Activated CD8-positive, alpha-beta memory T cell treated with anti-CD3 and anti-CD28 coated beads, Interleukin-2, amount 10 ng/mL, durations not matched to agents 7 days and 5 days (primary cell): ENCODE measurements at regions not wholly inside any gene's neighbourhood (a gene's known extent, or its start where the extent isn't known, plus 50 kb on each side); places are given as distances from the start of the nearest gene placed in this dataset.

Experiments
- ATAC-seq: fragments of 150-1000 bp; cut with Tn5 transposase; one replicate; pipeline ENCODE4 v1.10.0; 2021; ENCODE audit warnings: moderate library complexity
- CTCF ChIA-PET: fragments of 350-600 bp; sonication (Branson Sonifier 250); formaldehyde crosslinking; loops from one replicate; lab custom pipeline; 2021; ENCODE audit warnings: antibody characterized with exemption; lab: Charles Lee
- DNase-seq: peaks from one replicate; pipeline ENCODE4 v3.0.0-alpha.2; 2020
- H3K27ac Mint-ChIP-seq: one replicate; pipeline ENCODE4 v1.8.0; 2021; ENCODE audit warnings: mild to moderate bottlenecking, mixed read lengths
- H3K27me3 Mint-ChIP-seq: one replicate; pipeline ENCODE4 v1.8.0; 2021; ENCODE audit warnings: mixed read lengths
- H3K36me3 Mint-ChIP-seq: one replicate; pipeline ENCODE4 v1.8.0; 2021; ENCODE audit warnings: mild to moderate bottlenecking, mixed read lengths
- H3K4me1 Mint-ChIP-seq: one replicate; pipeline ENCODE4 v1.8.0; 2021; ENCODE audit warnings: mixed read lengths
- H3K4me3 Mint-ChIP-seq: one replicate; pipeline ENCODE4 v1.8.0; 2021; ENCODE audit warnings: mild to moderate bottlenecking, moderate library complexity, mixed read lengths
- H3K9me3 Mint-ChIP-seq: one replicate; pipeline ENCODE4 v1.8.0; 2022; ENCODE audit warnings: low read depth, mixed read lengths

- H3K4me1 Mint-ChIP-seq = no peaks in the 10 kb centered on the region
Measured at GRCh38 chr6:81834141-81834681, 81.7 kb upstream of the TENT5A start.

GRCh38 chr6:81832304-81832703, 79.8 kb upstream of the TENT5A start:
- no peak overlapping the region for H3K27ac Mint-ChIP-seq
- H3K27me3 Mint-ChIP-seq = no peaks in the 10 kb centered on the region
- H3K36me3 Mint-ChIP-seq = no peaks in the 10 kb centered on the region
- H3K9me3 Mint-ChIP-seq = peaks cover 5% of the 10 kb centered on the region
- CTCF ChIA-PET = no interaction called here
- ATAC-seq = no peak
- no peaks in the 10 kb centered on the region for H3K4me1 Mint-ChIP-seq
- H3K4me3 Mint-ChIP-seq = no peak overlapping the region
- no peak for DNase-seq

More at GRCh38 chr6:81834141-81834681, 81.7 kb upstream of the TENT5A start:
- Mint-ChIP-seq H3K27me3 (no peaks in the 10 kb centered on the region), H3K27ac (no peak overlapping the region), H3K4me3 (no peak overlapping the region), H3K9me3 (peaks cover 6% of the 10 kb centered on the region), H3K36me3 (no peaks in the 10 kb centered on the region)
- DNase-seq (no peak), ATAC-seq (no peak)
- CTCF ChIA-PET = no interaction called here

- H3K36me3 Mint-ChIP-seq = no peaks in the 10 kb centered on the region
- H3K27ac Mint-ChIP-seq = no peak overlapping the region
- H3K4me1 Mint-ChIP-seq = no peaks in the 10 kb centered on the region
- peaks cover 7% of the 10 kb centered on the region for H3K9me3 Mint-ChIP-seq
- CTCF ChIA-PET = no interaction called here
- DNase-seq (no peak), ATAC-seq (no peak)
- H3K27me3 Mint-ChIP-seq = no peaks in the 10 kb centered on the region
- H3K4me3 Mint-ChIP-seq = no peak overlapping the region
Measured at GRCh38 chr6:81831274-81831673, 78.8 kb upstream of the TENT5A start.

GRCh38 chr6:81826784-81827183, 74.3 kb upstream of the TENT5A start:
- no peak overlapping the region for H3K4me3 Mint-ChIP-seq
- DNase-seq (no peak), ATAC-seq (no peak)
- peaks cover 4% of the 10 kb centered on the region for H3K9me3 Mint-ChIP-seq
- no peaks in the 10 kb centered on the region for H3K4me1 Mint-ChIP-seq
- H3K36me3 Mint-ChIP-seq = no peaks in the 10 kb centered on the region
- H3K27me3 Mint-ChIP-seq = no peaks in the 10 kb centered on the region
- CTCF ChIA-PET = no interaction called here
- H3K27ac Mint-ChIP-seq = no peak overlapping the region

GRCh38 chr6:81822568-81822967, 70.1 kb upstream of the TENT5A start:
- H3K36me3 Mint-ChIP-seq = no peaks in the 10 kb centered on the region

GRCh38 chr6:81821449-81821848, 69.0 kb upstream of the TENT5A start:
- DNase-seq (no peak), ATAC-seq (no peak)
- Mint-ChIP-seq H3K4me1 (peaks cover 2% of the 10 kb centered on the region), H3K4me3 (no peak overlapping the region), H3K27me3 (no peaks in the 10 kb centered on the region), H3K9me3 (peaks cover 2% of the 10 kb centered on the region), H3K27ac (no peak overlapping the region), H3K36me3 (no peaks in the 10 kb centered on the region)
- CTCF ChIA-PET = no interaction called here

More at GRCh38 chr6:81822568-81822967, 70.1 kb upstream of the TENT5A start:
- Mint-ChIP-seq H3K4me1 (peaks cover 2% of the 10 kb centered on the region), H3K27ac (no peak overlapping the region), H3K27me3 (no peaks in the 10 kb centered on the region), H3K4me3 (no peak overlapping the region), H3K9me3 (peaks cover 4% of the 10 kb centered on the region)
- CTCF ChIA-PET = no interaction called here
- DNase-seq (no peak), ATAC-seq (no peak)

- H3K27ac Mint-ChIP-seq = no peak overlapping the region
- no peaks in the 10 kb centered on the region for H3K36me3 Mint-ChIP-seq
- no peak overlapping the region for H3K4me3 Mint-ChIP-seq
- ATAC-seq (no peak), DNase-seq (no peak)
- no peaks in the 10 kb centered on the region for H3K27me3 Mint-ChIP-seq
- peaks cover 2% of the 10 kb centered on the region for H3K4me1 Mint-ChIP-seq
- CTCF ChIA-PET = no interaction called here
- no peaks in the 10 kb centered on the region for H3K9me3 Mint-ChIP-seq
Measured at GRCh38 chr6:81820980-81821379, 68.5 kb upstream of the TENT5A start.

- Mint-ChIP-seq H3K27ac (no peak overlapping the region), H3K4me3 (no peak overlapping the region)
- CTCF ChIA-PET = no interaction called here
Measured at GRCh38 chr6:81820422-81820821, 67.9 kb upstream of the TENT5A start.

GRCh38 chr6:81819767-81820166, 67.3 kb upstream of the TENT5A start:
- H3K36me3 Mint-ChIP-seq = no peaks in the 10 kb centered on the region
- CTCF ChIA-PET = no interaction called here
- no peaks in the 10 kb centered on the region for H3K27me3 Mint-ChIP-seq
- ATAC-seq (no peak), DNase-seq (no peak)
- H3K9me3 Mint-ChIP-seq = no peaks in the 10 kb centered on the region
- peaks cover 2% of the 10 kb centered on the region for H3K4me1 Mint-ChIP-seq
- H3K27ac Mint-ChIP-seq = no peak overlapping the region
- no peak overlapping the region for H3K4me3 Mint-ChIP-seq

More at GRCh38 chr6:81820422-81820821, 67.9 kb upstream of the TENT5A start:
- no peaks in the 10 kb centered on the region for H3K27me3 Mint-ChIP-seq
- DNase-seq (no peak), ATAC-seq (no peak)
- no peaks in the 10 kb centered on the region for H3K9me3 Mint-ChIP-seq
- H3K36me3 Mint-ChIP-seq = no peaks in the 10 kb centered on the region
- H3K4me1 Mint-ChIP-seq = peaks cover 2% of the 10 kb centered on the region

GRCh38 chr6:81818901-81819361, 66.5 kb upstream of the TENT5A start:
- no peaks in the 10 kb centered on the region for H3K27me3 Mint-ChIP-seq
- CTCF ChIA-PET = no interaction called here
- H3K36me3 Mint-ChIP-seq = no peaks in the 10 kb centered on the region
- no peak overlapping the region for H3K27ac Mint-ChIP-seq
- H3K9me3 Mint-ChIP-seq = no peaks in the 10 kb centered on the region
- no peak overlapping the region for H3K4me3 Mint-ChIP-seq
- peak; percentile 30 for ATAC-seq
- no peak for DNase-seq
- H3K4me1 Mint-ChIP-seq = peaks cover 2% of the 10 kb centered on the region

GRCh38 chr6:81816380-81816779, 63.9 kb upstream of the TENT5A start:
- DNase-seq (no peak), ATAC-seq (no peak)
- peaks cover 2% of the 10 kb centered on the region for H3K4me1 Mint-ChIP-seq
- CTCF ChIA-PET = no interaction called here
- H3K9me3 Mint-ChIP-seq = no peaks in the 10 kb centered on the region
- H3K4me3 Mint-ChIP-seq = no peak overlapping the region
- H3K27me3 Mint-ChIP-seq = peaks cover 2% of the 10 kb centered on the region
- no peaks in the 10 kb centered on the region for H3K36me3 Mint-ChIP-seq
- H3K27ac Mint-ChIP-seq = no peak overlapping the region

- H3K4me3 Mint-ChIP-seq = no peak overlapping the region
- H3K27me3 Mint-ChIP-seq = peaks cover 2% of the 10 kb centered on the region
- ATAC-seq (no peak), DNase-seq (no peak)
- CTCF ChIA-PET = no interaction called here
- H3K36me3 Mint-ChIP-seq = no peaks in the 10 kb centered on the region
- H3K4me1 Mint-ChIP-seq = no peaks in the 10 kb centered on the region
- no peak overlapping the region for H3K27ac Mint-ChIP-seq
- H3K9me3 Mint-ChIP-seq = no peaks in the 10 kb centered on the region
Measured at GRCh38 chr6:81814370-81815076, 62.0 kb upstream of the TENT5A start.

- H3K9me3 Mint-ChIP-seq = no peaks in the 10 kb centered on the region
- peaks cover 2% of the 10 kb centered on the region for H3K27me3 Mint-ChIP-seq
Measured at GRCh38 chr6:81813305-81813704, 60.8 kb upstream of the TENT5A start.

GRCh38 chr6:81812401-81812800, 59.9 kb upstream of the TENT5A start:
- no peak for DNase-seq
- H3K27me3 Mint-ChIP-seq = peaks cover 2% of the 10 kb centered on the region
- no peaks in the 10 kb centered on the region for H3K36me3 Mint-ChIP-seq
- H3K4me1 Mint-ChIP-seq = no peaks in the 10 kb centered on the region
- CTCF ChIA-PET = interaction anchor here (1.1 kb wide), 1 partner anchor 10 kb away, joined by 3 read pairs; no protein-coding TSS in a partner anchor
- no peak for ATAC-seq
- no peak overlapping the region for H3K4me3 Mint-ChIP-seq
- H3K9me3 Mint-ChIP-seq = no peaks in the 10 kb centered on the region
- H3K27ac Mint-ChIP-seq = no peak overlapping the region

More at GRCh38 chr6:81813305-81813704, 60.8 kb upstream of the TENT5A start:
- Mint-ChIP-seq H3K4me1 (no peaks in the 10 kb centered on the region), H3K4me3 (no peak overlapping the region), H3K36me3 (no peaks in the 10 kb centered on the region), H3K27ac (no peak overlapping the region)
- CTCF ChIA-PET = interaction anchor here (1.1 kb wide), 1 partner anchor 11 kb away, joined by 3 read pairs; no protein-coding TSS in a partner anchor
- ATAC-seq (no peak), DNase-seq (no peak)
